Activated CD8-positive, alpha-beta T cell treated with anti-CD3 and anti-CD28 coated beads for 36 hours (primary cell): ENCODE measurements at regions not wholly inside any gene's neighbourhood (a gene's known extent, or its start where the extent isn't known, plus 50 kb on each side); places are given as distances from the start of the nearest gene placed in this dataset.
A peak's percentile ranks its signal among the peaks of the same experiment; 100 is the strongest.

Experiments
- ATAC-seq: fragments of 200-7000 bp; cut with Tn5 transposase; one replicate; pipeline ENCODE4 v1.10.0; 2021; ENCODE audit warnings: mild to moderate bottlenecking, moderate library complexity
- CTCF ChIA-PET: fragments of 350-600 bp; sonication (Branson Sonifier 250); formaldehyde crosslinking; loops from one replicate; lab custom pipeline; 2021; ENCODE audit warnings: antibody characterized with exemption; lab: Charles Lee
- POLR2A ChIA-PET: fragments of 350-600 bp; sonication (Branson Sonifier 250); formaldehyde crosslinking; loops from one replicate; lab custom pipeline; 2021; ENCODE audit warnings: antibody characterized with exemption; lab: Charles Lee
- DNase-seq: peaks from one replicate; pipeline ENCODE4 v3.0.0-alpha.2; 2020
- H3K27ac Mint-ChIP-seq: one replicate; pipeline ENCODE4 v1.8.0; 2021; ENCODE audit warnings: mild to moderate bottlenecking, mixed read lengths
- H3K27me3 Mint-ChIP-seq: one replicate; pipeline ENCODE4 v1.8.0; 2021; ENCODE audit warnings: mixed read lengths
- H3K36me3 Mint-ChIP-seq: one replicate; pipeline ENCODE4 v1.8.0; 2021; ENCODE audit warnings: low read depth, mixed read lengths
- H3K4me1 Mint-ChIP-seq: one replicate; pipeline ENCODE4 v1.8.0; 2021; ENCODE audit warnings: low read depth, mixed read lengths
- H3K4me3 Mint-ChIP-seq: one replicate; pipeline ENCODE4 v1.8.0; 2021; ENCODE audit warnings: mild to moderate bottlenecking, moderate library complexity, mixed read lengths
- H3K9me3 Mint-ChIP-seq: one replicate; pipeline ENCODE4 v1.8.0; 2021; ENCODE audit warnings: mixed read lengths
- CTCF ChIP-seq: fragments of 200-600 bp; IDR thresholded peaks from one replicate; pipeline ENCODE4 v1.8.0; 2022; ENCODE audit warnings: antibody characterized with exemption, mild to moderate bottlenecking
- intact Hi-C: fragments of 100-400 bp; cut with micrococcal nuclease; formaldehyde crosslinking; loops from one replicate; pipeline ENCODE4 v1.10.0; 2022

DNA sequence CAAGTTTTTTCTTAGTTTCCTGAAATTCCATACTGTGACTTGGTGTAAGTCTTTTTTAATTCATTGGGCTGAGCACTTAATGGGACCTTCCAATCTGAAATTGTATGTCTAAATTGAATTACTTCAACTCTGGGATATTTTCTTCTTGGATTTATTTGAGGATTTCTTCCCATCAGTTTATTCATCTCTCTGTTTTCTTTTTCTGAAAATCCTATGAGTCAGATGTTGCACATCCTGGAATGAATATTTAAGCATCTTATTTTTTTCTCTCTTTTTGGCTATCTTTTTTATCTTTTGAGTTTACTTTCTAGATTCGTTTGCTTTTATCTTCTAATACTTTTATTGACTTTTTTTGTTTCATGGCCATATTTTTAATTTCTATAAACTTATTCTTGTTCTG is 55.4 kb upstream of the ACYP2 start:
- ChIA-PET POLR2A (no interaction called here), CTCF (no interaction called here)
- DNase-seq (no peak), ATAC-seq (no peak)
- no peak for TF ChIP-seq CTCF
- Mint-ChIP-seq H3K4me1 (no peaks in the 10 kb centered on the region), H3K4me3 (no peak overlapping the region), H3K27ac (no peak overlapping the region), H3K9me3 (no peaks in the 10 kb centered on the region), H3K27me3 (no peaks in the 10 kb centered on the region), H3K36me3 (peaks cover 5% of the 10 kb centered on the region)
- intact Hi-C loops: no loop called here

DNA sequence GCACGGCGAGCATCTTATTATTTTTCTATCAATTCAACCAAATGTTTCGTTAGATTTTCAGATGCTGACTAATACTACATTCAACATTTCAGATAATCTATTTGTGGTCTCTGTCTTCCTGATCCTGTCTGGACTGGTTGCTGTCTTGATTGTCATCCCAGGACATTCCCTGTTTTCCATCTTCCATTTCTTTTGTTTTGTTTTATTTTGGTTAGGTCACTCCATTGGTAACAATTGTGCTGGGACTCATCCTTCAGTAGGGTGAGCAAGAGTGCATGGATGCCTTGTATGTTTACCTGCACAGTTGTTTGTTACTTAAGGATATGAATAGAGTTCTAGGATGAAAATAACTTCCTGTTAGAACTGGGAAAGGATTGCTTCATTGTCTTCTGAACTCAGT is 55.9 kb upstream of the ACYP2 start:
- Mint-ChIP-seq H3K27ac (no peak overlapping the region), H3K9me3 (no peaks in the 10 kb centered on the region), H3K4me1 (peaks cover 3% of the 10 kb centered on the region), H3K4me3 (no peak overlapping the region), H3K27me3 (no peaks in the 10 kb centered on the region), H3K36me3 (peaks cover 7% of the 10 kb centered on the region)
- DNase-seq (no peak), ATAC-seq (no peak)
- ChIA-PET CTCF (no interaction called here), POLR2A (no interaction called here)
- intact Hi-C loops: no loop called here
- no peak for TF ChIP-seq CTCF

DNA sequence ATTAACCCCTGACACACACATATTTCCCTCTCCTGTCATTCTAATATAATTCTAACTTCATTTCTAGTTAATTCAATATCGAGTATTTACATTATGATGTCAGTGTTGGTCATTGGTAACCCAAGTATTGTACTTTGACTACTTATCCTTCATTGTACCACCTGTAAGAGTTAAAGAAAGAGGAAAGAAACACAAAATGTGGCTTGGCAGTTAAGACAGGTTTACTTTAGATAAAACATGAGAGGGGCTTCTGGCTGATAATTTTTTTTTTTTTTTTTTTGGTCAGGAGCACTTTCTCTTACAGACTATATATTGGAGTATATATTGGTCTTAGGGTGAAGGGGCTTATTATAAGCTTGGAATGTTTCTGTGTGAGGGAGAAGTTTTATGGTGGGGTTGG is 57.0 kb upstream of the ACYP2 start:
- H3K4me1 Mint-ChIP-seq: peaks cover 13% of the 10 kb centered on the region
- no peak for TF ChIP-seq CTCF
- H3K36me3 Mint-ChIP-seq: peaks cover 9% of the 10 kb centered on the region
- CTCF ChIA-PET: interaction anchor here (0.8 kb wide), 1 partner anchor 9 kb away, joined by 3 read pairs; no protein-coding TSS in a partner anchor
- ATAC-seq (no peak), DNase-seq (no peak)
- H3K4me3 Mint-ChIP-seq: no peak overlapping the region
- no peak overlapping the region for H3K27ac Mint-ChIP-seq
- POLR2A ChIA-PET: no interaction called here
- no peaks in the 10 kb centered on the region for H3K27me3 Mint-ChIP-seq
- no peaks in the 10 kb centered on the region for H3K9me3 Mint-ChIP-seq
- intact Hi-C loops: no loop called here

GRCh38 chr2:54054774-54055173 is 60.6 kb upstream of the ACYP2 start:
- H3K27me3 Mint-ChIP-seq: no peaks in the 10 kb centered on the region
- CTCF ChIA-PET: interaction anchor here (1.4 to 2.3 kb wide), 2 partner anchors 18 to 52 kb away, joined by 3 to 8 read pairs; no protein-coding TSS in a partner anchor
- H3K4me1 Mint-ChIP-seq: peaks cover 16% of the 10 kb centered on the region

DNA sequence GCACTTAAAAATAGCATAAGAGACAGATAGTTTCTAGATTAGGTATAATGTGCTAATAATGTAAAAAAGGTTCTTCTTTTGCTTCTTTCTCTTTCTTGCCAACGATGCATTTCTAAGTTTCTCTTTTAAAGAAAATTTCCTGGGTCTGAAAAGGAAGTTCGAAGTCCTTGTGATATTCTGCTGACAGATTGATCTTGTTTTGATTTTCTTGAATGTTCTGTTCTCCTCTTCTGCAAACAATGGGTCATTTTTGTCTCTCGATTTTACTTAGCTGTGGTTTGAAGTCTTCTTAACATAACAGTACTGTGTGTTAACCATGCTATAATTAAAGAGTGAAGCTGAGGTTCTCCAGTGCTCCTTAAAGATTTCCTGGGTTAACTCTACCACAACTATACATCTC is 61.1 kb upstream of the ACYP2 start:
- peak overlapping the region; percentile 13 for H3K27ac Mint-ChIP-seq

More at GRCh38 chr2:54054774-54055173, 60.6 kb upstream of the ACYP2 start:
- no peaks in the 10 kb centered on the region for H3K9me3 Mint-ChIP-seq
- DNase-seq: no peak
- H3K27ac Mint-ChIP-seq: peak overlapping the region; percentile 13
- no peak for ATAC-seq
- peaks cover 19% of the 10 kb centered on the region for H3K36me3 Mint-ChIP-seq
- intact Hi-C loops: no loop called here
- POLR2A ChIA-PET: no interaction called here
- H3K4me3 Mint-ChIP-seq: no peak overlapping the region
- no peak for TF ChIP-seq CTCF

More for the DNA sequence above, 61.1 kb upstream of the ACYP2 start:
- ATAC-seq (no peak), DNase-seq (no peak)
- CTCF ChIA-PET: interaction anchor here (0.8 to 2.3 kb wide), 3 partner anchors 8 to 53 kb away, joined by 3 to 8 read pairs (median 3); no protein-coding TSS in a partner anchor
- no peaks in the 10 kb centered on the region for H3K27me3 Mint-ChIP-seq
- intact Hi-C loops: no loop called here
- H3K9me3 Mint-ChIP-seq: no peaks in the 10 kb centered on the region
- peaks cover 17% of the 10 kb centered on the region for H3K36me3 Mint-ChIP-seq
- peak overlapping the region; percentile 1 for H3K4me3 Mint-ChIP-seq
- POLR2A ChIA-PET: no interaction called here
- H3K4me1 Mint-ChIP-seq: peaks cover 17% of the 10 kb centered on the region
- TF ChIP-seq CTCF: no peak
